Loucy (cell line): ENCODE measurements at regions not wholly inside any gene's neighbourhood (a gene's known extent, or its start where the extent isn't known, plus 50 kb on each side); places are given as distances from the start of the nearest gene placed in this dataset.

Source experiments
- EZH2phosphoT487 ChIP-seq: fragments of 200-600 bp; IDR thresholded peaks from 2 replicates; pipeline ENCODE4 v1.6.1; 2018; ENCODE audit warnings: antibody characterized with exemption, mild to moderate bottlenecking, moderate library complexity, borderline replicate concordance
- TF ChIP-seq, protein P1 (sequence below): fragments of 200-600 bp; sonication (generic); conservative IDR thresholded peaks from 2 replicates; pipeline ENCODE4 v1.5.1; 2014; ENCODE audit warnings: mild to moderate bottlenecking, antibody characterized with exemption, low read length

DNA sequence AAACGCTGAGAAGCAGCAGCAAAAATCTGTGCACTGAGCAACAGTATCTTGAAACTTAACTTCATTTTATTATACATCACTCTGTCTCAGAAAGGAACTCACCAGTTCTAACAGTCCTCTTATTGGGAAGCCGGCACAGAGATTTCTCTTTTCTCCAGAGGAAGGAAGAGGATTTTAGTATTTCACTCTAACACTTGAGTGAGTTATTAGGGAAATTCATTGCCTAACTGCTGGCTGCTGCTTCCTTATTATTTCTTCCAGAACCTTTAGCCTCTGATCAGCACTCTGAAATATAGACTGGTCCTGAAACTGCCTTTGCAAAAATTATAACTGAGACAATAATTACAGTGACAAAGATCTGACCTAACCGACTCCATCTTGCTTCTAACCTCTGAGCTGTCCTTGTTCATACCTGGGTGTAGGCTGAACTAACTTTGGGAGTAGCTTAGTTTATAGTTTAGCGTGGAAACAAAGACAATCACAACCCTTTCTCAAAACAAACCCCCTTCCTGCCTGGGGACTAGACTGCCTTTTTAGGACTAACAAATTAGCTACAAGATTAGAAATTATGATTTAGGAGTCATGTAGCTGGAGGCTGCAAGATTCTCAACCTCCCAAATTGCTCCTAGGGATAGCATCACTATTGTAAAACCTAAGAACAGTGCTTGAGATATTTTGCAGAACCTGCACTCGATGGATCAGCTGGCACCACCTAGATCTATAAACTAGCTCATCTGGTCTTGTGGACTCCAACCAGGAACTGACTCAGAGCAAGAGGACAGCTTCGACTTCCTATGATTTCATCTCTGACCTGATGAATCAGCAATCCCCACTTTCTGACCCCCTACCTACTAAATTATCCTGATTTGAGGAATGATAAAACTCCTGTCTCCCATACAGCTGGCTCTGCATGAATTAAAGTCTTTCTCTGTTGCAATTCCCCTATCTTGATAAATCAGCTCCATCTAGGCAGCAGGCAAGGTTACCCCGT lies 117.5 kb downstream of the DYRK2 start:
- TF ChIP-seq, protein P1, sequence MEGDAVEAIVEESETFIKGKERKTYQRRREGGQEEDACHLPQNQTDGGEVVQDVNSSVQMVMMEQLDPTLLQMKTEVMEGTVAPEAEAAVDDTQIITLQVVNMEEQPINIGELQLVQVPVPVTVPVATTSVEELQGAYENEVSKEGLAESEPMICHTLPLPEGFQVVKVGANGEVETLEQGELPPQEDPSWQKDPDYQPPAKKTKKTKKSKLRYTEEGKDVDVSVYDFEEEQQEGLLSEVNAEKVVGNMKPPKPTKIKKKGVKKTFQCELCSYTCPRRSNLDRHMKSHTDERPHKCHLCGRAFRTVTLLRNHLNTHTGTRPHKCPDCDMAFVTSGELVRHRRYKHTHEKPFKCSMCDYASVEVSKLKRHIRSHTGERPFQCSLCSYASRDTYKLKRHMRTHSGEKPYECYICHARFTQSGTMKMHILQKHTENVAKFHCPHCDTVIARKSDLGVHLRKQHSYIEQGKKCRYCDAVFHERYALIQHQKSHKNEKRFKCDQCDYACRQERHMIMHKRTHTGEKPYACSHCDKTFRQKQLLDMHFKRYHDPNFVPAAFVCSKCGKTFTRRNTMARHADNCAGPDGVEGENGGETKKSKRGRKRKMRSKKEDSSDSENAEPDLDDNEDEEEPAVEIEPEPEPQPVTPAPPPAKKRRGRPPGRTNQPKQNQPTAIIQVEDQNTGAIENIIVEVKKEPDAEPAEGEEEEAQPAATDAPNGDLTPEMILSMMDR = no peak
- TF ChIP-seq EZH2phosphoT487 = no peak
